GM23248 (cell line): ENCODE measurements at regions not wholly inside any gene's neighbourhood (a gene's known extent, or its start where the extent isn't known, plus 50 kb on each side); places are given as distances from the start of the nearest gene placed in this dataset.

Experiments used
- EZH2 ChIP-seq: fragments of 200-600 bp; sonication (generic); IDR thresholded peaks from 2 replicates; pipeline ENCODE4 v1.6.1; 2018; ENCODE audit warnings: antibody characterized with exemption, mild to moderate bottlenecking; ENCODE audit not compliant: insufficient read depth, poor library complexity, severe bottlenecking
- EZH2phosphoT487 ChIP-seq: fragments of 200-600 bp; sonication (generic); IDR thresholded peaks from 2 replicates; pipeline ENCODE4 v1.6.1; 2018; ENCODE audit warnings: antibody characterized with exemption, moderate library complexity, mild to moderate bottlenecking, low read depth; ENCODE audit not compliant: insufficient read depth

- TF ChIP-seq EZH2 (no peak), EZH2phosphoT487 (no peak)
Measured at GRCh38 chr22:27639248-27640086, 162.1 kb downstream of the MN1 start.
